GM12872 (cell line): ENCODE measurements at regions not wholly inside any gene's neighbourhood (a gene's known extent, or its start where the extent isn't known, plus 50 kb on each side); places are given as distances from the start of the nearest gene placed in this dataset.

ENCODE experiments used
- TF ChIP-seq, protein P1 (sequence below): IDR thresholded peaks from 3 replicates; pipeline ENCODE4 v1.5.1; 2011; ENCODE audit warnings: low read depth, mild to moderate bottlenecking, low read length, moderate library complexity; ENCODE audit not compliant: insufficient read depth

DNA sequence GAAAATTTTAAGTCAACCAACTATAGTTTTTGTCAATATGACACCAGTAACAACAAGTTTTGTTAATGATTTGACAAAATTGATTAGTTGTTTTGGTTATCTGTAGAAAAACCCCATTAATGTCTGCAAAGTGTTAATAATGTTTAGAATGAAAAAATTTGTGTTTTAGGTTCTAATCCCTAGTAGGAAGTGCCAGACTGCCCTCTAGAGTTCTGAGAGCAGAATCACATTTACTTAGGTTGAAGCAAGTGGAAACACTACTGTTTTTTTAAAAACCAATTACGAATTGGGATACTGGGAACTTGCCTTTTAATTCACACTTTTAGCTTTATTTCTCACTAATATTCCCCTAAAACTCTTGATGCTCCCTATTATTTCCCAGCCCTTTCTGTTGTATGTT lies 101.1 kb upstream of the CYLC1 start:
- TF ChIP-seq, protein P1, sequence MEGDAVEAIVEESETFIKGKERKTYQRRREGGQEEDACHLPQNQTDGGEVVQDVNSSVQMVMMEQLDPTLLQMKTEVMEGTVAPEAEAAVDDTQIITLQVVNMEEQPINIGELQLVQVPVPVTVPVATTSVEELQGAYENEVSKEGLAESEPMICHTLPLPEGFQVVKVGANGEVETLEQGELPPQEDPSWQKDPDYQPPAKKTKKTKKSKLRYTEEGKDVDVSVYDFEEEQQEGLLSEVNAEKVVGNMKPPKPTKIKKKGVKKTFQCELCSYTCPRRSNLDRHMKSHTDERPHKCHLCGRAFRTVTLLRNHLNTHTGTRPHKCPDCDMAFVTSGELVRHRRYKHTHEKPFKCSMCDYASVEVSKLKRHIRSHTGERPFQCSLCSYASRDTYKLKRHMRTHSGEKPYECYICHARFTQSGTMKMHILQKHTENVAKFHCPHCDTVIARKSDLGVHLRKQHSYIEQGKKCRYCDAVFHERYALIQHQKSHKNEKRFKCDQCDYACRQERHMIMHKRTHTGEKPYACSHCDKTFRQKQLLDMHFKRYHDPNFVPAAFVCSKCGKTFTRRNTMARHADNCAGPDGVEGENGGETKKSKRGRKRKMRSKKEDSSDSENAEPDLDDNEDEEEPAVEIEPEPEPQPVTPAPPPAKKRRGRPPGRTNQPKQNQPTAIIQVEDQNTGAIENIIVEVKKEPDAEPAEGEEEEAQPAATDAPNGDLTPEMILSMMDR = peak; percentile 36; the same call in 1 of the 3 replicates

DNA sequence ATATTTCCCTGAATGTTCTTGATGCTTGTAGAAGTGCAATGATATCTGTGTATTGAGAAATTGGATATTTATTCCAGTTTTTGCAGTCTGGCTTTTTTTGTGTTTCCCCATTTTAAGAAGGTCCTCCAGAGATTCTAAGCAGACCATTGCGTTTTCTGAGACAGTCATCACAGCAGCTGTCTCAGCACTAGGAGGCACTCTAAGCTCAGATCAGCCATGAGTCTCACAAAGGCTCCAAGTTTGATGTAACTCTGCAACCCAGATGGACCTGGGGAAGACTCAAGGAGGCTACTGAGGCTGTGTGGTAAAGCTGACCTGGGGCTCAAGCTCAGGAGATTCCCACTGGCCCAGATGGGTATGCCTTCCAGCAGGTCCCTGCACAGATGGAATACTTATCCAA lies 89.3 kb upstream of the CYLC1 start:
- TF ChIP-seq, protein P1 = no peak
